ENCODE measurements at regions not wholly inside any gene's neighbourhood (a gene's known extent, or its start where the extent isn't known, plus 50 kb on each side); places are given as distances from the start of the nearest gene placed in this dataset.

- Mint-ChIP-seq H3K4me3 (no peak overlapping the region), H3K36me3 (ENCODE audit: insufficient read depth in 1 of 3, low read depth in 3 of 3) (peaks cover 0 to 5% (median 5%) of the 10 kb centered on the region in 3 experiments; a peak in 4 of 7 replicates)
- TF ChIP-seq CTCF (conservative IDR thresholded peaks at IDR 0.05), result no peak
Measured at GRCh38 chr2:180177534-180177933, 170.4 kb upstream of the CWC22 start.

More at GRCh38 chr2:180177534-180177933, 170.4 kb upstream of the CWC22 start:
- Histone ChIP-seq H2AFZ (ENCODE audit: low read length) (no peak overlapping the region), H2BK12ac (ENCODE audit: insufficient read length, low read depth, low read length) (no peak overlapping the region), H3K4ac (ENCODE audit: low read depth, low read length) (no peak overlapping the region), H3K23ac (ENCODE audit: insufficient read length, low read depth, low read length) (no peak overlapping the region), H3T11ph (ENCODE audit: low read length) (no peak overlapping the region), H3K4me1 (ENCODE audit: insufficient read depth, low read length) (peaks cover 7% of the 10 kb centered on the region; the same call in 1 of the 2 replicates), H3K18ac (ENCODE audit: insufficient read length, low read depth, low read length) (no peak overlapping the region), H3K56ac (ENCODE audit: insufficient read length, low read depth, low read length) (no peak overlapping the region), H4K5ac (ENCODE audit: insufficient read length, low read depth, low read length) (no peak overlapping the region), H4K91ac (ENCODE audit: insufficient read length, low read depth, low read length) (no peak overlapping the region), H3K79me2 (ENCODE audit: insufficient read depth, low read length) (no peaks in the 10 kb centered on the region), H3K4me2 (ENCODE audit: insufficient read depth, insufficient read length, low read length) (no peak overlapping the region), H3K27ac (ENCODE audit: insufficient read length, low read depth, low read length) (no peak overlapping the region), H2BK15ac (ENCODE audit: low read depth, low read length) (no peak overlapping the region), H3K79me1 (ENCODE audit: insufficient read depth, low read depth, low read length, poor library complexity, severe bottlenecking) (no peaks in the 10 kb centered on the region), H3K9ac (ENCODE audit: extremely low read depth, insufficient read length, low read length) (no peak overlapping the region), H3K27me3 (ENCODE audit: insufficient read depth, low read length) (no peaks in the 10 kb centered on the region), H2BK20ac (ENCODE audit: low read depth, low read length, poor library complexity, severe bottlenecking) (no peak overlapping the region), H2BK120ac (ENCODE audit: low read depth, low read length, poor library complexity, severe bottlenecking) (no peak overlapping the region), H3K14ac (ENCODE audit: insufficient read depth, low read length) (no peak overlapping the region), H3K23me2 (ENCODE audit: insufficient read length, low read depth, low read length, poor library complexity, severe bottlenecking) (no peaks in the 10 kb centered on the region), H4K20me1 (ENCODE audit: control insufficient read depth, insufficient read depth, insufficient read length) (no peaks in the 10 kb centered on the region), H2BK5ac (ENCODE audit: insufficient read length, low read length) (no peak overlapping the region), H3K9me3 (ENCODE audit: control insufficient read depth, low read depth, low read length) (no peaks in the 10 kb centered on the region), H4K8ac (replicated peaks; ENCODE audit: insufficient read length, low read depth, low read length) (no peak overlapping the region), H2AK5ac (ENCODE audit: insufficient read length, low read length) (no peak overlapping the region)
- Mint-ChIP-seq H3K4me1 (peaks cover 31 to 32% of the 10 kb centered on the region in 2 experiments), H3K9me3 (peaks cover 0 to 2% of the 10 kb centered on the region in 2 experiments; a peak in 1 of 5 replicates), H3K27ac (no peak overlapping the region), H3K27me3 (ENCODE audit: low read depth) (no peaks in the 10 kb centered on the region)
- DNase-seq, result no peak

Data from H9 (cell line).